ENCODE measurements at regions not wholly inside any gene's neighbourhood (a gene's known extent, or its start where the extent isn't known, plus 50 kb on each side); places are given as distances from the start of the nearest gene placed in this dataset.

DNA sequence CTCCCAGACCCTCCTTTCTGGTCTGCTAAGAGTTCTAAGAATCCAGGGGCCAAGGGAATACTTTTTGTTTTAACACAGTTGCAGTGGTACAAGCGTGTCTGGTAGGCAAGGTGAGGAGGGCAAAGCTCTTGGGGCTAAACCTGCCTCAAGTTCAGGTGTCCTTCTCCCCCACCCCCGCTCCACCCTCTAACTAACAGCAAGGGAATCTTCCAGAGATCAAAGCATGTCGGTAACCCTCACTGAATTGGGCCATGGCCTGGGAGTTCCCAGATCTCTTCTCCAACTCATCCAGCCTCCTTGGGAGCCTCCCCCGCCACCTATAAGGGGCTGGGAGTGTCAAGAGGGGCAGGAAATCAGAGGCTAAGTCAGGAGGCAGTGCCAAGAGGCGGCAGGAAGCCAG, 55.7 kb upstream of the TAC4 start:
- Histone ChIP-seq H3K36me3 (ENCODE audit: control insufficient read depth, insufficient read depth, low read length) (no peaks in the 10 kb centered on the region), H3K27ac (no peak overlapping the region), H3K4me1 (no peaks in the 10 kb centered on the region), H2AFZ (no peak overlapping the region), H3K9ac (no peak overlapping the region), H3K27me3 (ENCODE audit: control insufficient read depth, insufficient read depth, low read length) (peaks cover 4% of the 10 kb centered on the region), H3K79me2 (no peaks in the 10 kb centered on the region), H3K4me3 (ENCODE audit: low read depth, low read length) (no peak overlapping the region), H3K4me2 (ENCODE audit: low read length) (no peak overlapping the region), H3K9me3 (ENCODE audit: control insufficient read depth, low read length) (no peaks in the 10 kb centered on the region)
- TF ChIP-seq, protein P1, sequence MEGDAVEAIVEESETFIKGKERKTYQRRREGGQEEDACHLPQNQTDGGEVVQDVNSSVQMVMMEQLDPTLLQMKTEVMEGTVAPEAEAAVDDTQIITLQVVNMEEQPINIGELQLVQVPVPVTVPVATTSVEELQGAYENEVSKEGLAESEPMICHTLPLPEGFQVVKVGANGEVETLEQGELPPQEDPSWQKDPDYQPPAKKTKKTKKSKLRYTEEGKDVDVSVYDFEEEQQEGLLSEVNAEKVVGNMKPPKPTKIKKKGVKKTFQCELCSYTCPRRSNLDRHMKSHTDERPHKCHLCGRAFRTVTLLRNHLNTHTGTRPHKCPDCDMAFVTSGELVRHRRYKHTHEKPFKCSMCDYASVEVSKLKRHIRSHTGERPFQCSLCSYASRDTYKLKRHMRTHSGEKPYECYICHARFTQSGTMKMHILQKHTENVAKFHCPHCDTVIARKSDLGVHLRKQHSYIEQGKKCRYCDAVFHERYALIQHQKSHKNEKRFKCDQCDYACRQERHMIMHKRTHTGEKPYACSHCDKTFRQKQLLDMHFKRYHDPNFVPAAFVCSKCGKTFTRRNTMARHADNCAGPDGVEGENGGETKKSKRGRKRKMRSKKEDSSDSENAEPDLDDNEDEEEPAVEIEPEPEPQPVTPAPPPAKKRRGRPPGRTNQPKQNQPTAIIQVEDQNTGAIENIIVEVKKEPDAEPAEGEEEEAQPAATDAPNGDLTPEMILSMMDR (IDR thresholded peaks at IDR 0.05): no peak

DNA sequence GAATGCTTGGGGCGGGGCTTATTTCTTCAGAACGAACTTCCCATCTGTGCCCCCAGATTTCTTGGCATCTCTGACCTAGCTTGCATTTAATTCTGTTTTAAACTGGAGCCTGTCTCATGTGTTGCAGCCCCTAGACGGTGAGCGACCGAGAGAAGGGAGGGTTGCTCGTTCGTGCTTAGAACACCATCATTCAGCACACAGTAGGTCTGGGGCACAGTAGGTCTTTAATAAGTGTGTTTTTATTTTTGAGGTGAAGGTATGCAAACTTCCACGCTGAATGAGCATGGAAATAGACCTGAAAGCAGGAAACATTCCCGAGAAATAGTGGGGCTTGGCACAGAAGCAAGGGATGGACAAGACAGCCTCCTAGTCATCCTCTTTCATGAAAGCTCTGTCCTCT, 57.0 kb upstream of the TAC4 start:
- H3K9ac ChIP-seq: no peak overlapping the region
- TF ChIP-seq, protein P1 (IDR thresholded peaks at IDR 0.05): no peak

DNA sequence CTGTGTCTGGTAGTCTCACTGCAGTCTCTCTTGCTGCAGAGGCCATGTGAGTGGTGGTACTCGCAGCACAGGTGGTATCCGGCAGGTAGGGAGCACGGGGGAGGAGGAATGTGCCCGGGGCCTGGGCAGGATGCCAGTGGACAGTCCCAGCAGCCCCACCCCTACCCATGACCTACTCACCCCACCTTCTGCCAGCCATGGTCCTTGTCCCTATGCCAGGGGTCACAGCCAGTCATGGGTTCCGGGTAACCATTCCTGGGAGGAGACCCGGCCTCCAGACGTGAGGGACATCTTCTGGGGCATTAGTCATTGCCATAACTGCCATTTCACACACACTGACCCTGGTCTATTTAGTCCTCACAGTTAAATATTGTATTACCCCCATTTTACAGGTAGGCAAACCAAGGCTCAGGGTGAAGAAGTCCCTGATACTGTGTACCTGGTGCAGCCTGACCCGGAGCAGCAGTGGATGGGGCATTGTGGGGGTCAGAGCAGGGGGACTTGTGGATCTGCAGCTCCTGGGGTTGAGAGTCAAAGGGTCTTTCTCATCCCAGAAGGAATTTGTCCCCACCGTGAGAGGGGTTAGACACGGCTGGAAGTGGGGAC, 58.8 kb upstream of the TAC4 start:
- Histone ChIP-seq H3K9me3 (ENCODE audit: control insufficient read depth, low read length) (no peaks in the 10 kb centered on the region), H3K27me3 (ENCODE audit: control insufficient read depth, insufficient read depth, low read length) (peaks cover 10% of the 10 kb centered on the region)

More for the DNA sequence above, 57.0 kb upstream of the TAC4 start:
- H3K4me1 ChIP-seq: no peaks in the 10 kb centered on the region
- H3K27ac ChIP-seq: no peak overlapping the region
- H2AFZ ChIP-seq: no peak overlapping the region
- H3K4me2 ChIP-seq (ENCODE audit: low read length): no peak overlapping the region
- no peaks in the 10 kb centered on the region for H3K79me2 ChIP-seq
- peaks cover 5% of the 10 kb centered on the region for H3K27me3 ChIP-seq (ENCODE audit: control insufficient read depth, insufficient read depth, low read length)
- no peak overlapping the region for H3K4me3 ChIP-seq (ENCODE audit: low read depth, low read length)
- H3K36me3 ChIP-seq (ENCODE audit: control insufficient read depth, insufficient read depth, low read length): no peaks in the 10 kb centered on the region
- no peaks in the 10 kb centered on the region for H3K9me3 ChIP-seq (ENCODE audit: control insufficient read depth, low read length)

DNA sequence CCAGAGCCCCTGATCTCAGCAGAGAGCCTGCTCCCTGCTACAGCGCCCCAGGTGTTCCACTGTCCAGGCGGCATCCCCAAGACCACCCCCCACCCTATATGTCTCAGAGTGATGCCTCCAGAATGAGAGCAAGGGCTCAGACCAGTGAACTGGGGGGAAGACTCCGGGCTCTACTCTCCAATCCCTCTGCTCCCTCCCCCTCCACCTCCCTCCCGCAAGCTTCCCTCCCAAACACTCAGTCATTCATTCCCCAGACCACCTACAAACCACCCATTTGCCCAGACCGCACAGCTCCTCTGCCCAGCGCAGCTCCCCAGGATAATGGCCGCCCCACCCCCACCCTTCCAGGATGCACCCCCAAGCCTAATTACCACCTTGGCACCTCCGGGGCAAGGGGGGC, 59.4 kb upstream of the TAC4 start:
- H2AFZ ChIP-seq: no peak overlapping the region
- H3K9ac ChIP-seq: no peak overlapping the region
- H3K4me1 ChIP-seq: peaks cover 5% of the 10 kb centered on the region
- H3K4me2 ChIP-seq (ENCODE audit: low read length): no peak overlapping the region
- H3K9me3 ChIP-seq (ENCODE audit: control insufficient read depth, low read length): no peaks in the 10 kb centered on the region
- peaks cover 7% of the 10 kb centered on the region for H3K27me3 ChIP-seq (ENCODE audit: control insufficient read depth, insufficient read depth, low read length)
- no peaks in the 10 kb centered on the region for H3K79me2 ChIP-seq
- TF ChIP-seq, protein P1 (IDR thresholded peaks at IDR 0.05): no peak
- no peak overlapping the region for H3K4me3 ChIP-seq (ENCODE audit: low read depth, low read length)
- H3K36me3 ChIP-seq (ENCODE audit: control insufficient read depth, insufficient read depth, low read length): no peaks in the 10 kb centered on the region
- no peak overlapping the region for H3K27ac ChIP-seq

More for the DNA sequence above, 58.8 kb upstream of the TAC4 start:
- Histone ChIP-seq H3K4me2 (ENCODE audit: low read length) (no peak overlapping the region), H3K4me3 (ENCODE audit: low read depth, low read length) (no peak overlapping the region), H3K9ac (no peak overlapping the region), H2AFZ (no peak overlapping the region), H3K79me2 (no peaks in the 10 kb centered on the region), H3K27ac (no peak overlapping the region), H3K36me3 (ENCODE audit: control insufficient read depth, insufficient read depth, low read length) (no peaks in the 10 kb centered on the region), H3K4me1 (peaks cover 5% of the 10 kb centered on the region)
- TF ChIP-seq, protein P1 (IDR thresholded peaks at IDR 0.05): no peak
